ENCODE measurements at regions not wholly inside any gene's neighbourhood (a gene's known extent, or its start where the extent isn't known, plus 50 kb on each side); places are given as distances from the start of the nearest gene placed in this dataset.

- intact Hi-C loops (cut with DNase I), result no loop called here
- no peaks in the 10 kb centered on the region for H3K36me3 ChIP-seq (replicated peaks in 1 of 2; ENCODE audit: insufficient read depth in 1 of 2, low read depth in 2 of 2)
- DNase-seq, result no peak
- ATAC-seq, result no peak
- no peaks in the 10 kb centered on the region for H3K4me1 ChIP-seq
- H3K27ac ChIP-seq, result no peak overlapping the region
- no peaks in the 10 kb centered on the region for H3K27me3 ChIP-seq
- H3K9me3 ChIP-seq, result no peaks in the 10 kb centered on the region
- no peak for TF ChIP-seq CTCF (IDR thresholded peaks at IDR 0.05)
- no peak for TF ChIP-seq POLR2A (IDR thresholded peaks at IDR 0.05)
- H3K4me3 ChIP-seq, result no peak overlapping the region
- WGBS, 2 donors, result 73 to 74% methylated on average over 3 of the region's 3 CpGs
These were observed 721.4 kb upstream of the NR2F2 start for GRCh38 chr15:95609096-95609495.

GRCh38 chr15:95610945-95611344 is 719.6 kb upstream of the NR2F2 start:
- no peak overlapping the region for H3K27ac ChIP-seq
- no peaks in the 10 kb centered on the region for H3K27me3 ChIP-seq
- H3K4me3 ChIP-seq, result no peak overlapping the region
- H3K9me3 ChIP-seq, result no peaks in the 10 kb centered on the region
- ATAC-seq (no peak), DNase-seq (no peak)
- H3K36me3 ChIP-seq (replicated peaks in 1 of 2; ENCODE audit: insufficient read depth in 1 of 2, low read depth in 2 of 2), result no peaks in the 10 kb centered on the region
- H3K4me1 ChIP-seq, result no peaks in the 10 kb centered on the region
- WGBS, 2 donors, result 86% methylated on average over 2 of the region's 2 CpGs
- intact Hi-C loops (cut with DNase I), result no loop called here
- TF ChIP-seq POLR2A (IDR thresholded peaks at IDR 0.05), result no peak
- TF ChIP-seq CTCF (IDR thresholded peaks at IDR 0.05), result no peak

- DNase-seq (no peak), ATAC-seq (no peak)
- H3K27me3 ChIP-seq, result no peaks in the 10 kb centered on the region
- H3K9me3 ChIP-seq, result no peaks in the 10 kb centered on the region
- H3K36me3 ChIP-seq (replicated peaks in 1 of 2; ENCODE audit: insufficient read depth in 1 of 2, low read depth in 2 of 2), result no peaks in the 10 kb centered on the region
- no peaks in the 10 kb centered on the region for H3K4me1 ChIP-seq
- no peak overlapping the region for H3K27ac ChIP-seq
- TF ChIP-seq POLR2A (IDR thresholded peaks at IDR 0.05) (no peak), CTCF (IDR thresholded peaks at IDR 0.05) (no peak)
- intact Hi-C loops (cut with DNase I), result no loop called here
- no peak overlapping the region for H3K4me3 ChIP-seq
- 29 to 31% methylated on average over 3 of the region's 3 CpGs for WGBS, 2 donors
These were observed 715.1 kb upstream of the NR2F2 start for GRCh38 chr15:95615436-95615835.

- Histone ChIP-seq H3K9me3 (no peaks in the 10 kb centered on the region), H3K4me1 (no peaks in the 10 kb centered on the region), H3K27ac (no peak overlapping the region), H3K27me3 (no peaks in the 10 kb centered on the region), H3K4me3 (no peak overlapping the region), H3K36me3 (replicated peaks in 1 of 2; ENCODE audit: insufficient read depth in 1 of 2, low read depth in 2 of 2) (no peaks in the 10 kb centered on the region)
- DNase-seq, result no peak
- TF ChIP-seq CTCF (IDR thresholded peaks at IDR 0.05) (no peak), POLR2A (IDR thresholded peaks at IDR 0.05) (no peak)
- intact Hi-C loops (cut with DNase I), result no loop called here
- ATAC-seq, result no peak
- WGBS, 2 donors, result 75 to 91% methylated on average over 2 of the region's 2 CpGs
These were observed 714.2 kb upstream of the NR2F2 start for GRCh38 chr15:95616306-95616705.

- no peaks in the 10 kb centered on the region for H3K36me3 ChIP-seq (replicated peaks in 1 of 2; ENCODE audit: insufficient read depth in 1 of 2, low read depth in 2 of 2)
- H3K4me3 ChIP-seq, result no peak overlapping the region
- H3K27ac ChIP-seq, result no peak overlapping the region
- H3K27me3 ChIP-seq, result no peaks in the 10 kb centered on the region
- ATAC-seq, result no peak
- H3K4me1 ChIP-seq, result no peaks in the 10 kb centered on the region
- no peak for TF ChIP-seq CTCF (IDR thresholded peaks at IDR 0.05)
- TF ChIP-seq POLR2A (IDR thresholded peaks at IDR 0.05), result no peak
- WGBS, 2 donors, result 81 to 89% methylated on average over 1 of the region's 1 CpG
- intact Hi-C loops (cut with DNase I), result no loop called here
- no peaks in the 10 kb centered on the region for H3K9me3 ChIP-seq
- DNase-seq, result no peak
These were observed 709.4 kb upstream of the NR2F2 start for GRCh38 chr15:95620934-95621579.

All from body of pancreas (tissue), 4 donors.